ENCODE measurements at regions not wholly inside any gene's neighbourhood (a gene's known extent, or its start where the extent isn't known, plus 50 kb on each side); places are given as distances from the start of the nearest gene placed in this dataset.

DNA sequence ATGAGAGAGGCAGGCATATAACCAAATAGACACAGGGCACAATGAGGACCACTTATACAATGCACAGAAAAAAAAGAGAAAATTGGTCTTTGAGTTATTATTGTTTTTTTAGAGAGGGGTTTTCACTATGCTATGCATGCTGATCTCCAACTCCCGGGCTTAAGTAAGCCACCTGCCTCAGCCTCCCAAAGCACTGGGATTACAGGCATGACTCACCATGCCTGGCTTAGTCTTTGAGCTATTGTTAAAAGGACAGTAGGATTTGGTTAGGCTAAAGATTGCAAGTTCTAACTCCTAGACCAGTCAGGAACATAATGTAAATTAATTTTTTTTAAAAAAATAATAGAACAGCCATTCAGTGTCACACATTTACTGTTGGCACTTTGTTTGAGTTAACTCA lies 340.1 kb downstream of the GPAT3 start:
- H3K27me3 ChIP-seq (ENCODE audit: control insufficient read depth in 1 of 2, insufficient read depth in 2 of 2, low read length in 1 of 2) = peaks cover 0 to 2% of the 10 kb centered on the region in 2 donors
- 70 to 77% methylated on average over 1 of the region's 1 CpG for WGBS, 2 donors

DNA sequence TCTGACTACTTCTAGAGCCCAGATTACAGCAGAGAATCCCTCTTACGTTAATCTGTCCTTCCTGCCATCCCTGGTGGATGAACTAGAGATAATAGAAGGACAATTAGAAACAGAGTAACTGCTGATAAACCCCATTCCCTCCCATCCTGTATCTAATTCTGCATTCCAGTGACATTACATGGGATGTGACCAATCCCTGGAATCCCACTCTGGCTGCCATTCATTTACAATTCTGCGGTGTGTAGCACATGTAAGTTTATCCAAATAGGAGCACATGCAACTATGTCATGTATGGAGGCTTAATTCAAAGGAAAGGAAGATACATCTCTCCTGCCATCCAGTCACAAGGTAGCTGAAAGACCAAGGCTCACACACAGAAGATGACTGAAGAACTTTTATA lies 339.5 kb downstream of the GPAT3 start:
- no peak for DNase-seq
- no peak for ATAC-seq (ENCODE audit: low FRiP score)
- Histone ChIP-seq H3K4me3 (ENCODE audit: low read length in 2 of 2) (no peak overlapping the region), H3K4me1 (ENCODE audit: control insufficient read depth in 1 of 2, insufficient read depth in 2 of 2, low read length in 2 of 2) (no peaks in the 10 kb centered on the region), H3K9me3 (ENCODE audit: control insufficient read depth, low read length) (no peaks in the 10 kb centered on the region), H3K27ac (ENCODE audit: low read depth in 1 of 2, low read length in 2 of 2) (no peak overlapping the region), H3K27me3 (ENCODE audit: control insufficient read depth in 1 of 2, insufficient read depth in 2 of 2, low read length in 1 of 2) (peaks cover 0 to 2% of the 10 kb centered on the region in 2 donors), H3K36me3 (ENCODE audit: control insufficient read depth in 1 of 2, insufficient read depth in 2 of 2, low read length in 1 of 2) (no peaks in the 10 kb centered on the region)
- 63 to 67% methylated on average over 2 of the region's 2 CpGs for WGBS, 2 donors
- intact Hi-C loops (cut with DNase I) = no loop called here

More for the DNA sequence above, 340.1 kb downstream of the GPAT3 start:
- Histone ChIP-seq H3K4me1 (ENCODE audit: control insufficient read depth in 1 of 2, insufficient read depth in 2 of 2, low read length in 2 of 2) (no peaks in the 10 kb centered on the region), H3K9me3 (ENCODE audit: control insufficient read depth, low read length) (no peaks in the 10 kb centered on the region), H3K27ac (ENCODE audit: low read depth in 1 of 2, low read length in 2 of 2) (no peak overlapping the region), H3K4me3 (ENCODE audit: low read length in 2 of 2) (no peak overlapping the region), H3K36me3 (ENCODE audit: control insufficient read depth in 1 of 2, insufficient read depth in 2 of 2, low read length in 1 of 2) (no peaks in the 10 kb centered on the region)
- intact Hi-C loops (cut with DNase I) = no loop called here
- ATAC-seq (ENCODE audit: low FRiP score) = no peak
- DNase-seq = no peak

DNA sequence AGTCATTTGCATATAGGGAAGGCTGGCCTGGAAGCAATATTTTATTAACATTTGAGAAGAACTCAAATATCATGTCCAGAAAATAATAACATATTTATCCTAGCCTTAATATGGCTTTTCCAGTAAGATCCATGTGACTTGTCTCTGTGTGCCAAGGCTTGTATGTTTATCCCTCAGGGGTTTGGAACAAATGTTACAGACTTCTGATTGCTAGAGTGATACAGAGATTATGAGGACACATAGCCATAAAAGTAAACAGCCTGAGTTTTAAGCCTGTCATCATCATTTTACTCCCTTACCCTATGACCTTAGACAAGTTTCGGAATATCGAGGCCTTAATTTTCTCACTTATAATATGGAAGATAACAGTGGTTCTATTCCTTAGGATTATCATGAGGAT lies 338.1 kb downstream of the GPAT3 start:
- H3K4me3 ChIP-seq (ENCODE audit: low read length in 2 of 2) = no peak overlapping the region
- no peaks in the 10 kb centered on the region for H3K4me1 ChIP-seq (ENCODE audit: control insufficient read depth in 1 of 2, insufficient read depth in 2 of 2, low read length in 2 of 2)
- H3K36me3 ChIP-seq (ENCODE audit: control insufficient read depth in 1 of 2, insufficient read depth in 2 of 2, low read length in 1 of 2) = no peaks in the 10 kb centered on the region
- WGBS, 2 donors = 89 to 94% methylated on average over 2 of the region's 2 CpGs
- ATAC-seq (ENCODE audit: low FRiP score) (no peak), DNase-seq (no peak)
- H3K27ac ChIP-seq (ENCODE audit: low read depth in 1 of 2, low read length in 2 of 2) = no peak overlapping the region
- intact Hi-C loops (cut with DNase I) = no loop called here
- H3K27me3 ChIP-seq (ENCODE audit: control insufficient read depth in 1 of 2, insufficient read depth in 2 of 2, low read length in 1 of 2) = peaks cover 0 to 2% of the 10 kb centered on the region in 2 donors
- H3K9me3 ChIP-seq (ENCODE audit: control insufficient read depth, low read length) = no peaks in the 10 kb centered on the region

DNA sequence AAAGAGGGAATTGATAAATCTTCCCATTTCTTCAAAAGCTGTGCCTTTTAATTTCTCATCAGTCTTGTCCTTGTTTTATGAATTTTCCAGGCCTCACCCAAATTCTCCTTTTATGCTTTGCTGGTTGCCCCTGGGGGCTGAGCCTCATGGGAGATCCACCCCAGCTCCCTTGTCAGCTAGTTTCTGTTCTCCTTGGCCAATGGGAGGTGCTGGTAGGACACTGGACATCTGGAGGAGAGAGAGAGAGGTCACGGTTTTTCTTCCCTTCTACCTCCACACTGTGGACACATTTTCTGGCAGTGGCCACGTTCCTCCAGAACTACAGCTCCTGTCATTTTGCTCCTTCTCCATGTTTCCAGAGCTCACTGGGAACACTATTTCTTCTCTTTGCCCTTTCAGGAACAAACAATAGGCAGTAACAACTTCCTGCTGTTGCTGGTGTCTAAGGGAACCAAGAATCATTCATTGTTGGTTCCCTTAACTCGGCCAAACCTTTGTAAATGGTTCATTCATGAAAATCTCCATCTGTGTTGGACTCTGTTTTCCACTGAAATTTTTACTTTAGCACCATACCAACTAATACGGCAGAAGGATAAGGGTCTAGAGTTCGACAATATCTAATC lies 334.5 kb downstream of the GPAT3 start:
- no peaks in the 10 kb centered on the region for H3K36me3 ChIP-seq (ENCODE audit: control insufficient read depth in 1 of 2, insufficient read depth in 2 of 2, low read length in 1 of 2)
- H3K4me3 ChIP-seq (ENCODE audit: low read length in 2 of 2) = no peak overlapping the region
- no peak overlapping the region for H3K27ac ChIP-seq (ENCODE audit: low read depth in 1 of 2, low read length in 2 of 2)
- H3K9me3 ChIP-seq (ENCODE audit: control insufficient read depth, low read length) = no peaks in the 10 kb centered on the region
- ATAC-seq (ENCODE audit: low FRiP score) (no peak), DNase-seq (no peak)
- H3K27me3 ChIP-seq (ENCODE audit: control insufficient read depth in 1 of 2, insufficient read depth in 2 of 2, low read length in 1 of 2) = peaks cover 0 to 2% of the 10 kb centered on the region in 2 donors
- H3K4me1 ChIP-seq (ENCODE audit: control insufficient read depth in 1 of 2, insufficient read depth in 2 of 2, low read length in 2 of 2) = no peaks in the 10 kb centered on the region
- intact Hi-C loops (cut with DNase I) = no loop called here
- WGBS, 2 donors = 77 to 78% methylated on average over 5 of the region's 5 CpGs

DNA sequence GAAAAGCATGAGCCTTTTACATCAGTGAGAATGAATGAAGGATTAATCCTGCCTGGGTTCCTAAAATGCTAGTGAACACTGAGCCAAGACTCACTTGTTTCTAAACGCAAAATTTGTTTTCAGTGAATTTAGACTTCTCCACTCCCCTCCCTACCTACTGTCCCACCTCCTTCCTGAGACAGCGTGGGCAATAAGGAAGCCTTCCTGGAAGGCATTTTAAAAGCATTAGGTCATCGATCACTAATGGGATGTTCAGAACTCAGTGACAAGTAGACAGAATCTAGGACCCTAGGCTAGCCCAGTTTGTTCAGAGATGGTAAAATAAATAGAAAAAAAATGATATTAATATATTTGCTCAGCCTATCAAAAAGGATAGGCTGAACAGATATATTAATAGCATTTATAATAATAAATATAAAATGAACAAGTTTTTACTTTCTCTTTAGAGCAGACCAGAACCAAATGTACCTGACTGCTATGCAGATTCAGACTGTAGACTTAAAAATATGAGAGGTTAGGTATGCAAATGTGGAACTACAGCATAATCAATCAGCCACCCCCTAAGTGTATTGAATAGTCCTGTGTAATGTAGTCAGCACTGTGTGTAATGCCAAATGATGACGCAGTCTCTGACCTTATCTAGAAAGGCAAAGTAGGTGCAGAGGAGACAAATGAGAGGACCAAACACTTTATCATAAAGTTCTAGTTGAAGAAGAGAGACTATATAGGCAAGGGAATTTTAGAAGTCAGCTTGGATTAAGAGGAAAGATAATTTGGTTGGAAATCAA lies 331.1 kb downstream of the GPAT3 start:
- Histone ChIP-seq H3K36me3 (ENCODE audit: control insufficient read depth in 1 of 2, insufficient read depth in 2 of 2, low read length in 1 of 2) (no peaks in the 10 kb centered on the region), H3K4me3 (ENCODE audit: low read length in 2 of 2) (no peak overlapping the region), H3K9me3 (ENCODE audit: control insufficient read depth, low read length) (no peaks in the 10 kb centered on the region), H3K27me3 (ENCODE audit: control insufficient read depth in 1 of 2, insufficient read depth in 2 of 2, low read length in 1 of 2) (no peaks in the 10 kb centered on the region), H3K4me1 (ENCODE audit: control insufficient read depth in 1 of 2, insufficient read depth in 2 of 2, low read length in 2 of 2) (no peaks in the 10 kb centered on the region), H3K27ac (ENCODE audit: low read depth in 1 of 2, low read length in 2 of 2) (no peak overlapping the region)
- no peak for DNase-seq
- WGBS, 2 donors = 56 to 59% methylated on average over 4 of the region's 4 CpGs
- intact Hi-C loops (cut with DNase I) = no loop called here
- no peak for ATAC-seq (ENCODE audit: low FRiP score)

DNA sequence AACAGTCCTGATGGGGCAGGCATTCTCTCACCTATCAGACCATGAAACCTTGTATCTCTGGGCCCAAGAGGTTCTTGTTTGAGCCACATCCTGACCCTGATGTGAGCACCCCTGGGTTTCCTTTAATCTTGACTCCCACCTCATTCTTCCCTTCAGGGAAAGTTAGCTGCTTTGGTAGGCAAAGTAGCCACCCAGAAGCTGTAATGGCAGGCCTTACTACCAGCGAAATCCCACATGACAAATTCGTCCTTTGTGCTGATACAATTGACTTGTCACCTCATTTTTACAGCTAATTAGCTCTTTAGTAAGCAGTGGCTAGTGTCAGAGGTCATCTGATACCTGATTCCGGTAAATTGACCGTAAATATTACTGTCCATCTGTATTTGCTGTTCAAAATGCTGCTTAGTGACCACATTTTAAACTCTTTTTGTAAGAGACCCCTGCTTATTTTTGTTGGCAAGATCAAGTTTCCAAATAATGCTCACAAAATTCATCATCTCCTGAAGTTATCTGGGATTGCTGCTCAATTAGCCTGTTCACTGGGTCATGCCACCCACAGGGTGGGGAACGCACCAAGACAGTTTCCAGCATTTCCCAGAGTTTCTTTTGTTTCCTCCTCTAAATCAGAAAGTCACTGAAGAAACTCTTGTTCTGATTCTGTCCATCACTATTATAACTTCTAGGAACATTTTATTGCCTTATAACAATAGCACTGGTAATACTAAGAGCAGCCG lies 329.7 kb downstream of the GPAT3 start:
- no peaks in the 10 kb centered on the region for H3K4me1 ChIP-seq (ENCODE audit: control insufficient read depth in 1 of 2, insufficient read depth in 2 of 2, low read length in 2 of 2)
- ATAC-seq (ENCODE audit: low FRiP score) (no peak), DNase-seq (no peak)
- H3K27me3 ChIP-seq (ENCODE audit: control insufficient read depth in 1 of 2, insufficient read depth in 2 of 2, low read length in 1 of 2) = no peaks in the 10 kb centered on the region
- intact Hi-C loops (cut with DNase I) = no loop called here
- H3K9me3 ChIP-seq (ENCODE audit: control insufficient read depth, low read length) = no peaks in the 10 kb centered on the region
- no peak overlapping the region for H3K4me3 ChIP-seq (ENCODE audit: low read length in 2 of 2)
- no peaks in the 10 kb centered on the region for H3K36me3 ChIP-seq (ENCODE audit: control insufficient read depth in 1 of 2, insufficient read depth in 2 of 2, low read length in 1 of 2)
- no peak overlapping the region for H3K27ac ChIP-seq (ENCODE audit: low read depth in 1 of 2, low read length in 2 of 2)
- WGBS, 2 donors = 39 to 44% methylated on average over 6 of the region's 6 CpGs

DNA sequence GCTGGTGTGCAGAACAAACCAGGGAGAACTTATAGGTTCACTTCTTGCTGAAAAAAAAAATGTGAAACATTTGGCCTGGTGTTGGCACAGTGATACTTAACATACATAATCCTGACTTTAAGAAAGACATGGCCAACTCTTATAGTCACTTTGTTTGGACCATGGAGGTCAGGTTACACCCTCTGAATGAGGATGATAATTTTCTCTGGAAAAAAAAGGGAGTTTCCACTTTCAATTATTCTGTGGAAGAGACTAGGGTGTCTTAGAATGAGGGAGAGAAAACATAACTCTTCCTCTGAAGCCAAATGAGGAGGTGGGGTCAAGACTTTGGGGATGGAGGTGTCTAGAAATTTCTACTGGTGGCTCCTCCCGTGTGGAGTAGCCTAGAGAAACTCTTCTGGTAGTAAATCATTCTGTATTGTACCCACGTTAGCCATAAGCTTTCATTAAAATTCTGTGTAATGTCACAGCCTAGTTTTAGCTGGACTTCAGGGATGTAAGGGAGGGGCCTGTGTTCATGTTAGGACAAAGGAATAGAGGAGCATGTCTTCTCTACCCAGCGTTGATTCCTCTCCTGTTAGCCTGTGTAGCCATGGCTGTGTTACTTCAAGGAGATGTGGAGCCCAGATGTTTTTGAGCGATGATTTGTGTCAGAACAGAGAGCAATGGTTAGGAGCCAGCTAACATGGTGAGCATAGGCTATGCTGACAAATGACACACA lies 328.3 kb downstream of the GPAT3 start:
- H3K9me3 ChIP-seq (ENCODE audit: control insufficient read depth, low read length) = no peaks in the 10 kb centered on the region
- no peak for DNase-seq
- H3K27me3 ChIP-seq (ENCODE audit: control insufficient read depth in 1 of 2, insufficient read depth in 2 of 2, low read length in 1 of 2) = no peaks in the 10 kb centered on the region
- H3K27ac ChIP-seq (ENCODE audit: low read depth in 1 of 2, low read length in 2 of 2) = no peak overlapping the region
- ATAC-seq (ENCODE audit: low FRiP score) = no peak
- WGBS, 2 donors = 46 to 53% methylated on average over 4 of the region's 4 CpGs
- no peaks in the 10 kb centered on the region for H3K4me1 ChIP-seq (ENCODE audit: control insufficient read depth in 1 of 2, insufficient read depth in 2 of 2, low read length in 2 of 2)
- intact Hi-C loops (cut with DNase I) = no loop called here
- H3K36me3 ChIP-seq (ENCODE audit: control insufficient read depth in 1 of 2, insufficient read depth in 2 of 2, low read length in 1 of 2) = no peaks in the 10 kb centered on the region
- H3K4me3 ChIP-seq (ENCODE audit: low read length in 2 of 2) = no peak overlapping the region

DNA sequence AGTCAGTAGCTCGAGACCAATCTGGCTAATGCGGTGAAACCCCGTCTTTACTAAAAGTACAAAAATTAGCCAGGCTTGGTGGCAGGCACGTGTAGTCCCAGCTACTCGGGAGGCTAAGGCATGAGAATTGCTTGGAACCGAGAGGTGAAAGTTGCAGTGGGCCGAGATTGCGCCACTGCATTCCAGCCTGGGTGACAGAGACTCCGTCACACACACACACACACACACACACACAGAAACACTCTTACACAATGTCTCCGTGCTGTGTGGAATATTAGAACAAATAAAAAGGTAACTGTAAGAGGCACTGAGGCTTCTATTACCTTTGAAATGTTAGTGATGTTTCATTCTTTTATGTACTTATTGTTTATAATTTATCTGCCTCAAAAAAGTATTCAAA lies 326.6 kb downstream of the GPAT3 start:
- intact Hi-C loops (cut with DNase I) = no loop called here
- no peaks in the 10 kb centered on the region for H3K36me3 ChIP-seq (ENCODE audit: control insufficient read depth in 1 of 2, insufficient read depth in 2 of 2, low read length in 1 of 2)
- H3K4me1 ChIP-seq (ENCODE audit: control insufficient read depth in 1 of 2, insufficient read depth in 2 of 2, low read length in 2 of 2) = no peaks in the 10 kb centered on the region
- WGBS, 2 donors = 87 to 88% methylated on average over 10 of the region's 10 CpGs
- H3K27me3 ChIP-seq (ENCODE audit: control insufficient read depth in 1 of 2, insufficient read depth in 2 of 2, low read length in 1 of 2) = no peaks in the 10 kb centered on the region
- ATAC-seq (ENCODE audit: low FRiP score) (no peak), DNase-seq (no peak)
- H3K9me3 ChIP-seq (ENCODE audit: control insufficient read depth, low read length) = no peaks in the 10 kb centered on the region
- H3K27ac ChIP-seq (ENCODE audit: low read depth in 1 of 2, low read length in 2 of 2) = no peak overlapping the region
- no peak overlapping the region for H3K4me3 ChIP-seq (ENCODE audit: low read length in 2 of 2)

Data from aorta (tissue), 5 donors.